Upper lobe of left lung (tissue), 4 donors: ENCODE measurements at regions not wholly inside any gene's neighbourhood (a gene's known extent, or its start where the extent isn't known, plus 50 kb on each side); places are given as distances from the start of the nearest gene placed in this dataset.

Experiments
- EP300 ChIP-seq, 4 donors: sonication (generic); formaldehyde crosslinking; IDR thresholded peaks; one replicate each; pipeline ENCODE4 v1.5.1; 2017; ENCODE audit warnings: antibody characterized with exemption in 4 of 4, control low read depth in 2 of 4
- POLR2A ChIP-seq, 4 donors: fragments of 450-650 bp; IDR thresholded peaks; one replicate each; pipeline ENCODE4 v1.5.1; 2016 to 2017; ENCODE audit warnings: antibody characterized with exemption in 4 of 4, mild to moderate bottlenecking in 2 of 4
- POLR2AphosphoS5 ChIP-seq, 2 donors: sonication (generic); formaldehyde crosslinking; IDR thresholded peaks; one replicate each; pipeline ENCODE4 v1.5.1; 2017; ENCODE audit warnings: antibody characterized with exemption in 2 of 2
- TF ChIP-seq, protein P1 (sequence below), 6 experiments: fragments of 450-650 bp in 4 of 6; fragments of 200-600 bp in 2 of 6; sonication (generic) in 2 of 6; IDR thresholded peaks; one replicate each; pipeline ENCODE4 v1.5.1; 2016 to 2019; ENCODE audit warnings: antibody characterized with exemption in 6 of 6

DNA sequence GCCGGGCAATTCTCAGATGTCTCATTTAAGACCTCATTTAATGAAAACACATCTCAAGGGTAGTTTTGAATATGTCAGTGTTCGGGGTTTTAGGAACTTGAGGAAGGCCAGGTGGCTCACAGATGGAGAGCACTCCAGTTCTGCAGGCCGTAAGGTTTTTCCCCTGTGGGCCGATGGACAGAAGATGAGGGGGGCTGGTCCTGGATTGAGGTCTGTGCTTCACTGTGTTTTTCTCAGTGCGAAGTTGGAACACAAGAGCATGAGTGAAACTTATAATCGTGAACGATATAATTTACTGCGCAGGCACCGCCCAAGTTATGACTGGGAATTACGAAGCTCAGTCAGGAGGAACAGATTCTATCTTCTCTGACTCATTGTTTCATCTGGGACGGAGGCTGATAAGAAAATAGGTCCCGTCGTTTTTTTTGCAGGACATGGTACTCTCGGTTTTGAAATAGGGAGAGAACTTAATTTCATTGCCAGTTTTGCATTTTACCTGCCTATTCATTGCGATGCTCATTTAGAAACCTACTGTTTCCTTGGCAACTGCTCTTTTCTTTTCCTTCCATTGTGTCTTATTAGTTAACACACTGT, 591.0 kb upstream of the PFKP start:
- no peak for TF ChIP-seq POLR2AphosphoS5 (IDR thresholded peaks at IDR 0.05)
- TF ChIP-seq, protein P1, sequence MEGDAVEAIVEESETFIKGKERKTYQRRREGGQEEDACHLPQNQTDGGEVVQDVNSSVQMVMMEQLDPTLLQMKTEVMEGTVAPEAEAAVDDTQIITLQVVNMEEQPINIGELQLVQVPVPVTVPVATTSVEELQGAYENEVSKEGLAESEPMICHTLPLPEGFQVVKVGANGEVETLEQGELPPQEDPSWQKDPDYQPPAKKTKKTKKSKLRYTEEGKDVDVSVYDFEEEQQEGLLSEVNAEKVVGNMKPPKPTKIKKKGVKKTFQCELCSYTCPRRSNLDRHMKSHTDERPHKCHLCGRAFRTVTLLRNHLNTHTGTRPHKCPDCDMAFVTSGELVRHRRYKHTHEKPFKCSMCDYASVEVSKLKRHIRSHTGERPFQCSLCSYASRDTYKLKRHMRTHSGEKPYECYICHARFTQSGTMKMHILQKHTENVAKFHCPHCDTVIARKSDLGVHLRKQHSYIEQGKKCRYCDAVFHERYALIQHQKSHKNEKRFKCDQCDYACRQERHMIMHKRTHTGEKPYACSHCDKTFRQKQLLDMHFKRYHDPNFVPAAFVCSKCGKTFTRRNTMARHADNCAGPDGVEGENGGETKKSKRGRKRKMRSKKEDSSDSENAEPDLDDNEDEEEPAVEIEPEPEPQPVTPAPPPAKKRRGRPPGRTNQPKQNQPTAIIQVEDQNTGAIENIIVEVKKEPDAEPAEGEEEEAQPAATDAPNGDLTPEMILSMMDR (IDR thresholded peaks at IDR 0.05), result no peak
- no peak for TF ChIP-seq POLR2A (IDR thresholded peaks at IDR 0.05)
- no peak for TF ChIP-seq EP300 (IDR thresholded peaks at IDR 0.05)
